Breast epithelium (tissue), 4 donors: ENCODE measurements at regions not wholly inside any gene's neighbourhood (a gene's known extent, or its start where the extent isn't known, plus 50 kb on each side); places are given as distances from the start of the nearest gene placed in this dataset.

Experiments used
- DNase-seq, 2 donors: peaks; one replicate each; pipeline ENCODE4 v3.0.0-alpha.2; 2019; ENCODE audit warnings: low spot score in 2 of 2
- H3K27ac ChIP-seq, 2 donors: fragments of 200-600 bp; sonication (generic) in 1 of 2; one replicate each; pipeline ENCODE4 v1.5.1; 2016 to 2019; ENCODE audit warnings: mild to moderate bottlenecking in 1 of 2
- H3K27me3 ChIP-seq, 2 donors: fragments of 200-600 bp; sonication (generic) in 1 of 2; one replicate each; pipeline versions ENCODE4 v1.5.1 to v1.6.0; 2017 to 2019; ENCODE audit warnings: control low read depth in 1 of 2, mild to moderate bottlenecking in 1 of 2
- H3K36me3 ChIP-seq: fragments of 200-600 bp; one replicate; pipeline ENCODE4 v1.5.1; 2019
- H3K4me1 ChIP-seq, 2 donors: fragments of 200-600 bp; sonication (generic); one replicate each; pipeline ENCODE4 v1.5.1; 2016 to 2019; ENCODE audit warnings: control low read depth in 1 of 2
- H3K4me3 ChIP-seq, 3 donors: fragments of 200-600 bp; sonication (generic); 1 replicate in 2 of 3; 2 replicates in 1 of 3; pipeline ENCODE4 v1.5.1; 2016 to 2019; ENCODE audit warnings: mild to moderate bottlenecking in 3 of 3, moderate library complexity in 2 of 3
- H3K9me3 ChIP-seq, 2 donors: fragments of 200-600 bp; sonication (generic) in 1 of 2; one replicate each; pipeline ENCODE4 v1.5.1; 2016 to 2019; ENCODE audit warnings: control low read depth in 1 of 2
- CTCF ChIP-seq, 3 donors: fragments of 450-650 bp; IDR thresholded peaks; one replicate each; pipeline ENCODE4 v1.5.1; 2016 to 2017; ENCODE audit warnings: antibody characterized with exemption in 3 of 3, mild to moderate bottlenecking in 3 of 3, moderate library complexity in 3 of 3
- POLR2A ChIP-seq: fragments of 450-650 bp; IDR thresholded peaks from one replicate; pipeline ENCODE4 v1.6.1; 2016; ENCODE audit warnings: antibody characterized with exemption, mild to moderate bottlenecking, moderate library complexity
- POLR2AphosphoS5 ChIP-seq, 3 donors: sonication (generic); formaldehyde crosslinking; IDR thresholded peaks; one replicate each; pipeline ENCODE4 v1.6.1; 2017; ENCODE audit warnings: antibody characterized with exemption in 3 of 3
- intact Hi-C: fragments of 100-400 bp; cut with DNase I; formaldehyde crosslinking; loops from one replicate; pipeline ENCODE4 v1.15.1; 2023; ENCODE audit warnings: low total_unique reads

DNA sequence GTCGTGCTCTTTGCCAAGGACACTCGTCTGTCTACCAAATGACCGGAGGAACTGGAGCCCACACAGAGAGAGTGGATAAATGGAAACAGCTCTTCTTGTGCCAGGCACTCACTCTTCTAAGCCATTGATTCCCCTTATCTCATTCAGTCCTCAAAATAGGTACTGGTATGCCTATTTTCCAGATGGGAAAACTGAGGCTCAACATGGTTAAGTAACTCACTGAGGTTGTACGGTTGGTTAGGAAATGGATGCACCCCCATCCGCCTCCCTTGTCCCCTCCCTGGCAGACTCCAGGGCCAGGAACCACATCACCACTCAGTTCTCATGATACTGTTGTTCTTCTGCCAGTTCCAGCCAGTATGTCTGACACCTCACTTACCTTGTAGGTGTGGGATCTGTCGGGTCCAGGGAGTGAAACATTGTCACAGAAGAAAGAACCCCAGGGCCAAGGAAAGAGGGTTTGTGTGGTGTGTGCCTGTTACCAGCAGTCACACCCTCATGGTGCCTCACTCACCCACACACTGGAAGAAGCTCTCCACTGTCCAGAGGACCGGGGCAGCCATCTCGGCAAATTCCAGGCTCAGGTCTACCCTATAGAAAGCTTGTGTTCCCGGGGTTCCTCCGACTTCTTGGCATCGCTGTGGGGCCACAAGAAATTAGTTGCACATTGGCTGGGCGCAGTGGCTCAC lies 58.8 kb upstream of the TARDBP start:
- TF ChIP-seq POLR2A (no peak), CTCF (IDR thresholded peaks at IDR 0.05) (no peak), POLR2AphosphoS5 (IDR thresholded peaks at IDR 0.05) (no peak)
- H3K27ac ChIP-seq = no peak overlapping the region
- intact Hi-C loops = no loop called here

DNA sequence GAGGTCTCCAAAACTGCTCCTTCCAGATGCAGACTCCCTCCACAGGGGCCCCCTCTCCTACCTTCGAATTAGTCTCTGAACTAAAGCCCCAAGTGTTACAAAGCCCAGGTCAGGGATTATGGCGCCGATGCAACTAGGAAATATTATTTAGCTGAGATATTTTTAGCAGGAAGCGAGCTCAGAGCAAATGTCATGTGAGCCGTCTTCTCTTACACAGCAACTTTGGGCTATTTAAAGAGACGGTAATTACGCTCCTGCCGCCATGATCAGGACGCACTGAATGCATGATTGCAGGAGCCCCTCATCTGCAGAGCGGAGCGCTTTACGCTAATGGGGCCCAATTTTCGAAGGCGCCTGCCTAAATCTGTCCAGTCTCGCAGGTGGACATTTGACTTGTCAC lies 55.3 kb upstream of the TARDBP start:
- intact Hi-C loops = no loop called here
- Histone ChIP-seq H3K27me3 (no peaks in the 10 kb centered on the region), H3K4me3 (no peak overlapping the region), H3K36me3 (no peaks in the 10 kb centered on the region), H3K9me3 (peaks cover 0 to 8% of the 10 kb centered on the region in 2 donors), H3K4me1 (no peaks in the 10 kb centered on the region), H3K27ac (no peak overlapping the region)
- DNase-seq = no peak
- TF ChIP-seq POLR2AphosphoS5 (IDR thresholded peaks at IDR 0.05) = no peak
- no peak for TF ChIP-seq POLR2A
- no peak for TF ChIP-seq CTCF (IDR thresholded peaks at IDR 0.05)

More for the DNA sequence above, 58.8 kb upstream of the TARDBP start:
- Histone ChIP-seq H3K9me3 (peaks cover 0 to 8% of the 10 kb centered on the region in 2 donors), H3K4me3 (no peak overlapping the region), H3K36me3 (no peaks in the 10 kb centered on the region), H3K4me1 (no peaks in the 10 kb centered on the region), H3K27me3 (no peaks in the 10 kb centered on the region)
- no peak for DNase-seq

DNA sequence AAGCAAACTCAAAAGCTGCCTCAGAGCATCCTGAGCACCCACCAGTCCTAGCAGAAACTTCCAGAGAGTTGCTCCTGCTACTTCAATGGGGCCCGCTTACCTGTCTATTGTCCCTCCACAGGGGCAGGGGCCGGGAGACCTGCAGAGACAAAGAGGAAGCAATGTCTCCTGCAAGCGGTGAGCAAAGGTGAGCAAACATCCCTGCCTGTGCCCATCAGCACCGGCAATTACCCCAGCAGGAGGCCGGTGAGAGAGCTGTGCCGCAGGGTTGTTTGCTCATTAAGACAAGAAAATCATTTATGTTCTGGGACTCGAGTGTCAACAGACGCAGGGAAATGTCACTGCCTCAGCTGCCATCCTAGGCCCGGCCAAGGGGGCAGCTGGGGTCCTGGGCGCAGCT lies 53.8 kb upstream of the TARDBP start:
- DNase-seq = no peak
- H3K27me3 ChIP-seq = no peaks in the 10 kb centered on the region
- H3K27ac ChIP-seq = no peak overlapping the region
- H3K36me3 ChIP-seq = no peaks in the 10 kb centered on the region
- TF ChIP-seq CTCF (IDR thresholded peaks at IDR 0.05) (no peak), POLR2AphosphoS5 (IDR thresholded peaks at IDR 0.05) (no peak), POLR2A (no peak)
- intact Hi-C loops = no loop called here
- H3K4me1 ChIP-seq = no peaks in the 10 kb centered on the region
- H3K4me3 ChIP-seq = no peak overlapping the region
- peaks cover 0 to 5% of the 10 kb centered on the region in 2 donors for H3K9me3 ChIP-seq

DNA sequence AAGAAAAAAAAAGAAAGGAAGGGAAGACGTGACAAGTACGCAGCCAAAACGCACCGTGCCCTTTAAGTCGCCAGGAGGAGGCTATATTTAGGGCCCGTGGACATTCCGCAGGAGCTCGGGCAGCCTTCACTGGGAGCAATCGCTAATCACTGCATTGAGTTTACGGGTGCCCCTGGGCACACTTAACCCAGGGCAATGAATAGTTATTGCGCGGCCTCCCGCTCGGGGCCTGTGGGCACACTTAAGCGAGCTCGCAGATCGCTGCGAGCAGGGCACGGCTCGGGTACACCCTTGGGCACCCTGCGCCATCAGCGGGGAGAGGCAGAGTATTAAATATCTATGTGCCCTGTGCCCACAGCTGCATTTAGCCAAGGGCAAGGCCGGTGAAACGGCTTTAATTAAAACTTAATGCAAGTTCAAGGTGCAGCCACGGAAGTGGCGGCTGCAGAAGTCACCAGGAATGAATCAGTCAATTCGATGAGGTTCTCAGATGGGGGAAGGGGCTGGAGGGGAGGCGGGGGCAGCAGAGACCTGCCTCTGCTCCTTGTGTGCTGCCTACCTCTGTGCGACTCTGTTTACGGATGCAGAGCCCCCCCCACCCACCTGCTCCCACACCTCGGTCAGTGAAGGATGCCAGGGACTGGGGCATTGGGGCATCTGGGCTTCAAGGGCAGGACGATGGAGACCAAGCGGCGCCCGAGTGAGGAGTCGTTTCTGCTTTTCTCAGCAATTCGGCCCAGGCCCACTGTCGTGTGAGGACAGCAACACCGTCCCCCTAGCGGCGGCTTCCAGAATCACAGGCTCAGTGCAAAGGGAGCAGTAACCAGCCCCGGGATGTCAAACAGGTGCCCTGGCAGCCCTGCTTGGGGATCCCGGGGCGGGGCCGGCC lies 51.8 kb upstream of the TARDBP start:
- H3K27ac ChIP-seq = no peak overlapping the region
- intact Hi-C loops = no loop called here

More for the DNA sequence above, 51.8 kb upstream of the TARDBP start:
- H3K4me1 ChIP-seq = no peaks in the 10 kb centered on the region
- H3K27me3 ChIP-seq = no peaks in the 10 kb centered on the region
- no peak for TF ChIP-seq POLR2AphosphoS5 (IDR thresholded peaks at IDR 0.05)
- TF ChIP-seq CTCF (IDR thresholded peaks at IDR 0.05) = peak; percentile 76 to 78 (median 77)
- H3K9me3 ChIP-seq = no peaks in the 10 kb centered on the region
- no peak overlapping the region for H3K4me3 ChIP-seq
- H3K36me3 ChIP-seq = no peaks in the 10 kb centered on the region
- peak; percentile 57 to 85 for DNase-seq
